HG03565 (cell line): ENCODE measurements at regions not wholly inside any gene's neighbourhood (a gene's known extent, or its start where the extent isn't known, plus 50 kb on each side); places are given as distances from the start of the nearest gene placed in this dataset.
A peak's percentile ranks its signal among the peaks of the same experiment; 100 is the strongest.
"Not testable (repeated sequence)": the region's sequence is repeated elsewhere in the genome, so short reads cannot be mapped to it uniquely, and the experiment has no call there.

Experiments
- ATAC-seq: cut with Tn5 transposase; IDR thresholded peaks from one replicate; pipeline ENCODE4 v1.9.1; 2021; ENCODE audit warnings: mild to moderate bottlenecking, moderate library complexity; ENCODE audit not compliant: unreplicated experiment

DNA sequence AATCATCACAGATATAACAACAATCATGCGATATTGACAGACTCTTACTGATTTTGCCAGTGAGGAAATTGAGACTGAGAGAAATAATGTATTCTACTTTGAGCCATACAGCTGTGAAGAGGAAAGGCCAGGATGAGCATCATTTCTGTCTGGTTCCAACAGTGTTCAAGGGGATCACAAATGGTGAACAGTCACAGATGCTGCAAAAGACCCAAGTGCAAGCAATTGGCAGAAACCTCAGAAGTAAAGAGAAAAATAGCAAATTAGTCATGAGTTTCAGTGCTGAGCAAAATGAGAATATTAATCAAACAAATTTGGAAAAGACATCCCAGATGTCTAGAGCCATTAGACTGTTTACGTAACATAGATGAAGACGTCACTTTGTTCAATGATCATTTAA is 114.1 kb downstream of the RAB38 start:
- ATAC-seq = no peak

DNA sequence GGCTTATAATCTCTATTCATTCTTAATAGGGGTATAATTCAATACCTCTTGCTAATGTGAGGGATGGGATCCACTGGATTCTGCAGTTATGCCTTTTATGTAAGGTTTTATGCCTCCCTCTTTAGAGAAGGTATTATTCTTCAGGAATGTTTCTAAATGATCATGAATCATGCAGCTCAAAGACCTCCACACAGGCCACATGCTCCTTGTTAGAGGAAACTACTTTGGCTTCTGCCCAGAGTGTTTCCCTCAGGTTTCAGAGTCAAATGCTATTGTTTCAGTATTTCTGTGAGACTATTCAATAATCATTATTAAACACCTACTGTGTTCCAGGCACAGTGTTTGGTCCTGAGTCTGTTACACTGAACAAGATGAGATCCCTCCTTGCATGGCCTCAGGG is 115.9 kb downstream of the RAB38 start:
- ATAC-seq = no peak

DNA sequence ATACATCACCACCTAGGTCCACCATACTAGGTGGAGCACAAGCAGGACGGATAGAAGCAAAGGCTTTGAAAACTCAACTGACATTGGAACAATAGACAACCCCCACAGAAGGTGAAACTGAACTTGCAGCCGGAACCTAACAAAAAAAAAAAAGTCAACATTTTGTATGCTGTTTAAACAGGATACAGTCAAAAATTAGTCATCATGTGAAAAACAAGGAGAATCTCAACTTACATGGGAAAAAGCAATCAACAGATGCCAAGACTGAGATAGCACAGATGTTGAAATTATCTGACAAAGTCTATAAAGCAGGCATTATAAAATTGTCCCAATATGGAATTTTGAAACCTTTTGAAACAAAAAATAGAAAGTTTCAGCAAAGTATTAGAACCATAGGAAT is 123.8 kb downstream of the RAB38 start:
- ATAC-seq = no peak

DNA sequence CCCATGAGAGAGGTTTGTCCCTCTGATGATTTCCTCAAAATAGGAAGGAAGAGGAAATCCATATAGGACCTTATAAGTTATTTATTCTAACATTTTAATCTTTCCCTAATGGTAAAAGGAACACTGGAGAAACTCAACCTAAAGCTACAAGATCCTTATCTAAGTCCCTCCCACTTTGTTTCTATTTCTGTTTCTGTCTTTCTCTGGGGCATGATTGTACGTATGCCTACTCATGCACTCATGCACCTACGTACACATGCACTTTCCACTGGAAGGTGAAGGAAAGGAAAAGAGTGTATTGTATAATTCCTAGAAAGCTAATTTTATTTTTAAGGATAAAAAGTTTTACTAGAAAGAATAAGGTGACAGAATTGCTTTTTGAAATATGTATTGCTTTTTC is 125.0 kb downstream of the RAB38 start:
- ATAC-seq = no peak

DNA sequence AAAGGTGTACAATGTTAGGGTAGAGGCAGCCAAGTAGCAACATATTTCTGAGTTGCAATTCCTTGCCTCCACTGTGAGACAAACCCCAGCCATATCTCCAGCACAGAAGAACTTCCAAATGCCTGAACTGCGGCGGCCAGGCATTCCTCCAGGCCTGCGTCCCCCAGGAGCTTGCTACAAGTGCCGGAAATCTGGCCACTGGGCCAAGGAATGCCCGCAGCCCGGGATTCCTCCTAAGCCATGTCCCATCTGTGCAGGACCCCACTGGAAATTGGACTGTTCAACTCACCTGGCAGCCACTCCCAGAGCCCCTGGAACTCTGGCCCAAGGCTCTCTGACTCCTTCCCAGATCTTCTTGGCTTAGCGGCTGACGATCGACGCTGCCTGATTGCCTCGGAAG is 130.0 kb downstream of the RAB38 start:
- not testable (repeated sequence) for ATAC-seq

DNA sequence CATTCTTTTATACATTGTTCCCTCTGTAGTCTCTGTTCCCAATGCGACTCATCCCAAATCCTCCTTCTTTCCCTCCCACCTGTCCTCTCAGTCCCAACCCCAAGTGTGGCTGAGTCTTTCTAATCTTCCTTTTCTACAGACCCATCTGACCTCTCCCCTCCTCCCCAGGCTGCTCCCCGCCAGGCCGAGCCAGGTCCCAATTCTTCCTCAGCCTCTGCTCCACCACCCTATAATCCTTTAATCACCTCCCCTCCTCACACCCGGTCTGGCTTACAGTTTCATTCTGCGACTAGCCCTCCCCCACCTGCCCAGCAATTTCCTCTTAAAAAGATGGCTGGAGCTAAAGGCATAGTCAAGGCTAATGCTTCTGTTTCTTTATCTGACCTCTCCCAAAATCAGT is 130.6 kb downstream of the RAB38 start:
- ATAC-seq = not testable (repeated sequence)

DNA sequence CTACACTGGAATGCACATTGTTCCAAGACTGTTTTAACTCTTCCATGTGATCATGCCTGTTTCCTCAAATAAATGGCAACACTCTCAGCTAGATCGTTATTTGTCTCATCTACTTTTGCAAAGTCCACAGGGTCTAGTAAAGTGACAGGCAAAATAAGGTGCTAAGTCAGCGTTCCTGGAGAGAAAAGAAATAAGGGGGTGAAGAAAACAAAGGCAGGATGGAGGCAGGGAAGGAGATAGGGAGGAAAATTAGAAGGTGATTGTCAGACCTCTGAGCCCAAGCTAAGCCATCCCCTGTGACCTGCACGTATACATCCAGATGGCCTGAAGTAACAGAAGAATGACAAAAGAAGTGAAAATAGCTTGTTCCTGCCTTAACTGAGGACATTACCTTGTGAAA is 132.1 kb downstream of the RAB38 start:
- ATAC-seq = no peak

DNA sequence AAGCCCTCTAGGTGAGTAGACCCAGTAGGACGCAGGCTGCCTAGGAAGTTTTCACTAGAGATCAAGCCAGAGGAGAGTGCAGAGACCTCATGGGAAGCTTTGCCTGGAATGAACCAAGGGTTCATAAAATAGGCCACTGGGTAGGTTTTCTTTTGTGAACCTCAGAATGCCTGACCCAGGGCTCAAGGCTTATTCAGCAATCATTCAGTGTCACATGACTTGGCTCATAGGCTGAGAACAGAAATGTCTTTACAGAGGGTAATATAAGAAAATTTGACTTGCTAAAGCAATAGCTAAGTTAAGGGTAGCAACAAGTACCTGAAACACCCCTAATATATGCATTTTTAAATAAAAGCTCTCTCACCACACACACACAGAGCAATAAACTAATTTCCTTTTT is 132.6 kb downstream of the RAB38 start:
- ATAC-seq = no peak

DNA sequence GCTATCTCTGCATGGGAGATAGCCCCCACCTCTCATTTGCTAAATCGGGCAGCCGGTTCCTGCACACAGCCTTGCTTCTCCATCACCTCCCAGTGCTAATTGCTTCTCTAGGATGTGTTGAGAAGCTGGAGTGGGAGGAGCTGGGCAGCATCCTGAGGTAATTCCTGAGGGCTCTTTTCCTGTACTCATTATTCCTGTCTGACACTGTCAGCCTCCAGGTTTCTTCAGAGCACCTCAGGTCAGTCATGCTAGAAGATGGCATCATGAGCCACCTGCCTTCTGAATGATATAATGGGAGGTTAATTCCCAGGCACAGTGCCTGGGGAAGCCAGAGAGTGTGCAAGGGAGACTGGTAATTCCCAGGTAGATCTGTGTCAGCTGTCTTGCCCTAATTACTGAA is 133.0 kb downstream of the RAB38 start:
- no peak for ATAC-seq

DNA sequence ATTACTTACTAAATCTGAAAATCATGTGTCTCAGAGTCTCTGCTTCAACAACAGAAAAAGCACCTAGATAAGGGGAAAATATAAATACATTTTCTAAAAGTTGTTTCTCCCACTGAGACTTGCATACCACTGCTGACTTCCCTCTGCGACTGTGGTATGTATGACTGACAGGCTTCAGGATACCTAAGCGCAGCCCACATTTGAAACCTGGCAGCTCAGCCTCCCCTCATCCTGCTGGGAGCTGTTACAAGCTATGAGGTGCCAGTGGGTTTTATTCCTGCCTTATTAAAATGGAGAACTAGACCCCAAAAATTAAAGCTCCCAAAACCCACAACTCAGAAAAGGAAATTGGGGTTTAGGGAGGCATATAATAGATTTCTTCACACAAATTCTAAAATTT is 133.6 kb downstream of the RAB38 start:
- ATAC-seq = no peak

DNA sequence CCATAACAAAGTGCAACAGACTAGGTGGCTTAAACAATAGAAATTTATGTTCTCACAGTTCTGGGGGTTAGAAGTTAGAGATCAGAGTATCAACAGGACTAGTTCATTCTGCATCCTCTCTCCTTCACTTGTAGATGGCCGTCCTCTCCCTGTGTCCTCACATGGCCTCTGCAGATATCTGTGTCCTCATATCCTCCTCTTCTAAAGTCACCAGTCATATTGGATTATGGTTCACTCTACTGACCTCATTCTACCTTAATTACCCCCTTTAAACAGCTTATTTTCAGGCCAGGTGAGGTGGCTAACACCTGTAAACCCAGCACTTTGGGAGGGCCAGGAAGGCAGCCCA is 135.1 kb downstream of the RAB38 start:
- no peak for ATAC-seq

DNA sequence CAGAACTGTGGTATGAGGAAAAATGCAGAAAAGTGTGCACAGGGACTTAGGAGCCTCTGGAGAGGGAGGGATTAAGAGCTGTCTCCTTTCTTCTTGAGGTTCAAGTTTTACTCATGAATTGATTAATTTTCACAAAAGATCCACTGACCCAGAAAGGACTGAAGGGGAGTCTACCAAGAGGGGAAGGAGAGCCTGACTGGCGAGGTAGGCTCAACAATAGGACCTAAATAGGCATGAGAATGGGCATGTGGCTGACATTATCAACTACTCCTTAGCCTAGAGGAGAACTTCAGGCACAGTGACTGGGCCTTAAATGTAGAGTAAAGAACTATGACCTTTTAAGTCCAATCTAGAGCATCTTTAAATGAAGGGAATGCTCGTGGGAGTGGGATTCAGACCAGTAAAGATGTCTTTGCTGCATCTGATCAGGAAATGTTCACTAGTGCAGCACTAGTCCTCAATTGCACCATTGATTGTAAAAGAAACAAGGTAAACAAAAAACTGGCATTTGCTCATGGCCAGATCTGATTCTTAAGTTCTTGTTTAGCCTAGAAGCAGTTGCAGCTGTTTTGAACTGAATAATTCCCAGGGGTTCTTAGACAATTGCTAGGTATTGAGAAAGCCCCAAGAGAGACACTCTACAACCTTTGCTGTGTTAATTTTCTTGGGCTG is 135.6 kb downstream of the RAB38 start:
- ATAC-seq = no peak

DNA sequence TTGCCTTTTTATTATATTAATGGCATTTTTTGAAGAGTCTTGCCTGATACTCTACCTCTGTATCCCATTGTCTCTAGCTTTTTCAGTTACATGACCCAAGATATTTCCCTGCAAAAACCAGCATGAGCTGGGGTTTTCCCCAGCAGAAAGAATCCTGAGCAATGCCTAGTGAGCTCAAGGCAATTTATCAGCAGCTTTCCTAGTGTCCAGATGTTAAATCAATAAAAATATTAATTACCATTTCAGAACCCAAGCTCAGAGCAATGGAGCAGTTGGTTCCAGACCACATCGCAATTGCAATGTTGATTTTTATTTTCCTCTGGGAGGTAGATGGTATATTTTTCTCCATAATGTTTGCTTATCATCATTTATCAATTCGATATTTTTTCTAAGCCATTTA is 137.2 kb downstream of the RAB38 start:
- no peak for ATAC-seq

DNA sequence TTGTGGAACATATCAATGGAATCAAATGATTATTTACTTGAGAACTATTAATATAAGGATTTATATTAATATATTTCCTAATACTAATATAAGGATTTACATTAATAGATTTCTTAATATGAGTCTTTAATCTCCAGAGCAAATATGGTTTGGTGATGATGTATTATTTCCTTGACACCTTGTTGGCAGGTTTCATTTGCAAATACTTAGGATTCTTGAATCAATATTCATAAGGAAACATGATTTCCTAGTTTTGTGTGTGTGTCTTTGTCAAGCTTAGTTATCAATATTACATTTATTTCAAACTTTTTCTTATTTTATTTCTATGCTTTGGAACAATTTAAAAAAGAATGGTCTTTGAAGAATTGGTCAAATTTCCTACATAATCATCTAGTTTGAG is 138.5 kb downstream of the RAB38 start:
- no peak for ATAC-seq

DNA sequence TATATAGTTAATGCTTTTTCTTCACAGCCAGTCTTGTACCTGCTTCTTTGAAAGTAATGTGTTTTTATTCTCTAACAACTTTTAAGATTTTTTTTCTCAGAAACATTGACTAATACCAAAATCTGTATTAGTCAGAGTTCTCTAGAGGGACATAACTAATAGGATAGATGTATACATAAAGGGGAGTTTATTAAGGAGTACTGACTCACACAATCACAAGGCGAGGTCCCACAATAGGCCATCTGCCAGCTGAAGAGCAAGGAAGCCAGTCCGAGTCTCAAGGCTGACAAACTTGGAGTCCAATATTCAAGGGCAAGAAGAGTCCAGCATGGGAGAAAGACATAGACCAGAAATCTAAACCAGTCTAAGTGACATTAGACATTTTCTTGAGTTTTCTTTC is 140.0 kb downstream of the RAB38 start:
- no peak for ATAC-seq

DNA sequence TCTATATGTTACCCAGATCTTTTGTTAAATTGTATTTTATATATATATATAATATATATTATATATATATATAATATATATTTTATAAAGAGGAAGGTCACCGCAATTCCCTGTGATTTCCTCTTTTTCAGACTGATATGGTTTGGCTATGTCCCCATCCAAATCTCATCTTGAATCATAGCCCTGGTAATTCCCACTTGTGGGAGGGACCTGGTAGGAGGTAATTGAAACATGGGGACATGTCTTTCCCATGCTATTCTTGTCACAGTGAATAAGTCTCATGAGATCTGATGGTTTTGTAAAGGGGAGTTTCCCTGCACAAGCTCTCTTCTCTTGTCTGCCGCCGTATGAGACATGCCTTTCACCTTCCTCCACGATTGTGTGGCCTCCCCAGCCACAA is 157.6 kb downstream of the RAB38 start:
- no peak for ATAC-seq

DNA sequence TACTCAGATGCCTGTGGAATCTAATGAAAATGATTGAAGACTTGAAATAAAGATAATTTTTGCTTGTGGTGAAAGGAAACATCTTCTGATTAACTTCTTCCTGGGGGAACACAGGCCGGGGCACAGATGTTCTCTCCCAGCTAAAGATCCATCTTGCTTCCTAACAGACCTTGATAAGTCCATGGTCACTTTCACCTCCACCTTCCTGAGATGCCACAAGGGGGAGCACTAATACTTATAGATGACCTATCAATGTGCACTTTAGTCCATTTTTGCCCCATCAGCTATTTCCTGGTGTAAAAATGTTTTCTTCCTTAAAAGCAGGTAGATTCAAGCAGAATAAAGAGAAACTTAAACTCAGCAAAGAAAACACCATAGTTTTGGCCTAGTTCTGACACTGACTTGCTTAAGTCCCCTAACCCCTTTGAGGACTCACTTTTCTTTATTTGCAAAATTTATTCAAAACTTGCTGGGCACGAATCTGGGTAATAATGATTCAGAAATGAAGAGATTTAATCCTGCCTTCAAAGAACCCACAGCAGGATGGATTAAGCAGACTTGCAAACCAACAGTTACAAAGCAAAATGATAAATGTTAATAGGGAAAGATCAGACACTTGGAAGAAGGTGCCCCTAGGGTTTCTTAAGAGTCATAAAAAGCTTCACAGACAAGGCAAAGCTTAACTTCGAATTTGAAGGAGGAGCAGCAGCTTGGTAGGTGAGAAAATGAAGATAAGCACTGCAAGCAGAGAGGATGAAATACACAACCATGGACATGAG is 158.7 kb downstream of the RAB38 start:
- ATAC-seq = peak; percentile 88

DNA sequence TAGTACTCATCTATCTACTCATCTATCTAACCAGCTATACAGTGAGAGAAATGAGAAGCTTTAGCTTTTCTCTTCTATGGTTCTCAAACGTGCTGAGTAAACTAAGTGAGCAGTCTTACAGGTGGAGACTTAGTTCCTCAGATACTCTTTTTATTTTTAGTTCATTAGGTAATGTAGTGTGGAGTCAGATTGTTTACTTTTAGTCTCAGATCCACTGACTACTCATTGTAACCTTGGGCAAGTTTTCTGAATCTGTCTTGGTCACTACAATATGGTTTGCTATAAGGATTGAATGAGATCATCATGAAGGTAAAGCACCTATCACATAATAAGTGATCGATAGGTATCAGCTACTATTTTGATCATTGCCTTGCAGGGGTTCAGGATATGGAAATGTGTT is 160.1 kb downstream of the RAB38 start:
- ATAC-seq = no peak

DNA sequence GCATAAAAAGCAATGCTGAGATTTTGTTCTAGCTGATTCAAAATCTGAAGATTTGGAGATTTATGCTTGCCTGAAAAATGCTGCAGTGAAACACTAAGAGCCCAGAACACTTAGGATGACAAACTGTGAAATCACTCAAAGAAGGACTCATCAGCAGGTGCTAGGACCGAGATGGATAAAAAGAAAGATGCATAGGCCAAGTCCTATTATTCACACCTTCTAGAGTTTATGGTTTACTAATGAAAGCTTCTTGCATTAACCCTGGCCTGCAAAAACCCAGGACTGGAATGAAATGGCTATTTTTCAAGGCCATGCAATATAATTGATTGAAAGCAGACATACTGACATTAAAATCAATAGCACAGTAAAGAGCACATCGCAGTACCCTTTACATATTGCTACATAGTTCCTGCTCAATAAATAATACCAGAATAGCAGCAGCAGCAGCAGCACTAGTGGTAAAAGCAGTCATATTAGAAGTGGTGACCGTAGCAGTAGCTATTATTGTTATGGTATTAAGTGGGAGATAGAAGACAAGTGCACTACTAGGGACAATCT is 161.7 kb downstream of the RAB38 start:
- no peak for ATAC-seq

DNA sequence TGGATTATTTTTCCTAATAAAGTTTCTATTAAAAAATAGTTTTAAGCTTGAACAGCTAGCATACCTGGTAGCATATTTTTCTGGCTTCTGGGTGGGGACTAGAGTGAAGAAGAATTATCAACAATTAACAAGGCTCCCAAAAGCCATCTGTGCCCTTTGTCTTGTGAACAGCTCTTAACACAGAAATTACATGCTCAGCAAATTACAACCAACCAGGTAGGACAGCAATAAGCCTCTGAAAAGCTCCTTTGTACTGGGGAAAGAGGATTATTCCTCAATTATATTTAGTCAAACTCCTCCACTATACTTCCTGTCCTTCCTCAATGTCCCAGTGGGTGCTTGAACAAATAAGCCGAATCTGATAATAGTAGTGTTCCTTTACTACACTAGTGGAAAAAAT is 162.8 kb downstream of the RAB38 start:
- ATAC-seq = no peak

DNA sequence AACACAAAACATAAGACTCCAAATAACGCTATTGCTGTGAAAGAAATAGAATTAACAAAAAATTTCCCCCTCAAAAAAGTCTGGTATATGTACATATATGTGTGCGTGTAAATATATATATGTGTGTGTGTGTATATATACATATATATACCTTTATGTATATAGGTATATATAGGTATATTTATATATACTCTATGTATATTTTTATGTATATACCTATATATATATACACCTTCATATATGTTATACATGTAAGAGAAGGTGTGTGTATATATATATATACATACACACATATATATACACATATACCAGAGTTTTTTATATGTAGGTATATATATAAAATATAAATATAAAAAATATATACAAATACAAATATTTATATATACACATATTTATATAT is 199.2 kb downstream of the RAB38 start:
- ATAC-seq = no peak

DNA sequence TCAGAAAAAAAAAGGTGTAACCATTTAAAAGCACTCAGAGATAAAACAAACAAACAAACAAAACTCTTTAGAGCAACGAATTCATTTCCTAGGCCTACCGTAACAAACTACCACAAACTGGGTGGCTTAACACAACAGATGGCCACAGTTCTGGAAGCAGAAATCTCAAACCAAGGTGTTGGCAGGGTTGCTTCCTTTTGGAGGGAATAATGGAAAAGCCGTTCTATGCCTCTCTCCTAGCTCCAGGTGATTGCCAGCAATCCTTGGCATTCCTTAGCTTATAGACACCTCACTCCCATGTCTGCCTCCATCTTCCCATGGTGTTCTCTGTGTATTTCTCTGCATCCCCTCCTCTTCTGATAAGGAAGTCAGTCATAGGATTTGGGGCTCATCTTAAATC is 200.4 kb downstream of the RAB38 start:
- ATAC-seq = no peak

DNA sequence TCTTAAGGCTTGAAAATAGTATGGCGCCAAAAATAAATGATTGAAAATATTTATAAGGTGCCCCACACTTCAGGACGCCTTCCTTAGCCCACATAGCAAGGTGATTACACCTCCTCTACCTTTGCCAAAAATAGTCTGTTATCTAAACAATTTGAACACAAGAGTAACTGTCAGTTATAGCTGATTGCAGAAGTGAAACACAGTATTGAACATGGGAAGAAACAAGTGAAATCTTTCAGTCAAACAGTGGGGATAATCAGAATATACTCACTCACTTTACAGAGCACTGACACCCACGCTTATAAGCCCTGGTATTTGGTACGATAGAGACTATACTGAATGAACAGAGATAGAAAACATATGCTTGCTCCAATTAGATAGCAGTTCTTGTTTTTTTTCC is 203.1 kb downstream of the RAB38 start:
- ATAC-seq = peak; percentile 94
